IPS DF 4.7 (cell line): ENCODE measurements at regions not wholly inside any gene's neighbourhood (a gene's known extent, or its start where the extent isn't known, plus 50 kb on each side); places are given as distances from the start of the nearest gene placed in this dataset.

Source experiments
- DNase-seq: peaks from one replicate; pipeline ENCODE4 v3.0.0-alpha.2; 2013; ENCODE audit warnings: low spot score; ENCODE audit errors: extremely low read depth

- DNase-seq = no peak
Observed at GRCh38 chr5:171578829-171579491, 159.5 kb downstream of the FGF18 start.

GRCh38 chr5:171579976-171580411 is 160.5 kb downstream of the FGF18 start:
- no peak for DNase-seq

GRCh38 chr5:171580502-171581265 is 161.2 kb downstream of the FGF18 start:
- DNase-seq = no peak

GRCh38 chr5:171581781-171582180 is 162.3 kb downstream of the FGF18 start:
- DNase-seq = no peak

GRCh38 chr5:171582849-171583248 is 163.4 kb downstream of the FGF18 start:
- no peak for DNase-seq

- no peak for DNase-seq
Observed at GRCh38 chr5:171585981-171586380, 166.5 kb downstream of the FGF18 start.

- no peak for DNase-seq
Observed at GRCh38 chr5:171586436-171586835, 167.0 kb downstream of the FGF18 start.

GRCh38 chr5:171588046-171588445 is 168.6 kb downstream of the FGF18 start:
- no peak for DNase-seq

GRCh38 chr5:171588790-171589189 is 169.3 kb downstream of the FGF18 start:
- no peak for DNase-seq

GRCh38 chr5:171589461-171589860 is 170.0 kb downstream of the FGF18 start:
- DNase-seq = no peak

- no peak for DNase-seq
Observed at GRCh38 chr5:171592076-171592475, 172.6 kb downstream of the FGF18 start.

GRCh38 chr5:171592736-171593135 is 173.3 kb downstream of the FGF18 start:
- no peak for DNase-seq

GRCh38 chr5:171593401-171593800 is 174.0 kb downstream of the FGF18 start:
- no peak for DNase-seq

GRCh38 chr5:171593976-171594375 is 174.5 kb downstream of the FGF18 start:
- no peak for DNase-seq

- DNase-seq = no peak
Observed at GRCh38 chr5:171595401-171595800, 176.0 kb downstream of the FGF18 start.

- no peak for DNase-seq
Observed at GRCh38 chr5:171595801-171596231, 176.4 kb downstream of the FGF18 start.

- DNase-seq = no peak
Observed at GRCh38 chr5:171596391-171596878, 177.0 kb downstream of the FGF18 start.

GRCh38 chr5:171597946-171598640 is 178.6 kb downstream of the FGF18 start:
- DNase-seq = no peak

- no peak for DNase-seq
Observed at GRCh38 chr5:171598641-171599152, 179.2 kb downstream of the FGF18 start.

GRCh38 chr5:171599411-171599810 is 180.0 kb downstream of the FGF18 start:
- no peak for DNase-seq

GRCh38 chr5:171599957-171600612 is 180.6 kb downstream of the FGF18 start:
- DNase-seq = no peak
